Central memory CD4-positive, alpha-beta T cell (primary cell): ENCODE measurements at regions not wholly inside any gene's neighbourhood (a gene's known extent, or its start where the extent isn't known, plus 50 kb on each side); places are given as distances from the start of the nearest gene placed in this dataset.
A peak's percentile ranks its signal among the peaks of the same experiment; 100 is the strongest.
"Not testable (repeated sequence)": the region's sequence is repeated elsewhere in the genome, so short reads cannot be mapped to it uniquely, and the experiment has no call there.

ENCODE experiments used
- DNase-seq: peaks from one replicate; pipeline ENCODE4 v3.0.0; 2022

GRCh38 chr11:64428693-64429092, 69.7 kb downstream of the RPS6KA4 start:
- DNase-seq, result no peak

- DNase-seq, result no peak
These were observed 71.0 kb downstream of the RPS6KA4 start for GRCh38 chr11:64429970-64430369.

GRCh38 chr11:64430645-64431044, 71.7 kb downstream of the RPS6KA4 start:
- no peak for DNase-seq

GRCh38 chr11:64436000-64436399, 77.0 kb downstream of the RPS6KA4 start:
- DNase-seq, result no peak

- no peak for DNase-seq
These were observed 78.5 kb downstream of the RPS6KA4 start for GRCh38 chr11:64437426-64437825.

GRCh38 chr11:64438986-64439771, 80.2 kb downstream of the RPS6KA4 start:
- no peak for DNase-seq

GRCh38 chr11:64439772-64440491, 81.0 kb downstream of the RPS6KA4 start:
- not testable (repeated sequence) for DNase-seq

GRCh38 chr11:64441127-64441526, 82.2 kb downstream of the RPS6KA4 start:
- no peak for DNase-seq

GRCh38 chr11:64443001-64443400, 84.0 kb downstream of the RPS6KA4 start:
- no peak for DNase-seq

GRCh38 chr11:64444838-64445441, 86.0 kb downstream of the RPS6KA4 start:
- DNase-seq, result no peak

GRCh38 chr11:64445651-64446050, 86.7 kb downstream of the RPS6KA4 start:
- DNase-seq, result no peak

GRCh38 chr11:64447831-64448598, 89.1 kb downstream of the RPS6KA4 start:
- DNase-seq, result no peak

- DNase-seq, result peak; percentile 51
These were observed 89.8 kb downstream of the RPS6KA4 start for GRCh38 chr11:64448599-64449380.

GRCh38 chr11:64449381-64450167, 90.6 kb downstream of the RPS6KA4 start:
- DNase-seq, result peak; percentile 53

GRCh38 chr11:64450168-64450560, 91.2 kb downstream of the RPS6KA4 start:
- no peak for DNase-seq

- no peak for DNase-seq
These were observed 92.9 kb downstream of the RPS6KA4 start for GRCh38 chr11:64451856-64452255.

- DNase-seq, result no peak
These were observed 94.5 kb downstream of the RPS6KA4 start for GRCh38 chr11:64453466-64453865.

- DNase-seq, result no peak
These were observed 96.7 kb downstream of the RPS6KA4 start for GRCh38 chr11:64455456-64456261.

GRCh38 chr11:64456509-64457320, 97.8 kb downstream of the RPS6KA4 start:
- DNase-seq, result no peak
